Occipital lobe (tissue), 1 donor: ENCODE measurements at regions not wholly inside any gene's neighbourhood (a gene's known extent, or its start where the extent isn't known, plus 50 kb on each side); places are given as distances from the start of the nearest gene placed in this dataset.
A peak's percentile ranks its signal among the peaks of the same experiment; 100 is the strongest.
"Not testable (repeated sequence)": the region's sequence is repeated elsewhere in the genome, so short reads cannot be mapped to it uniquely, and the experiment has no call there.

Source experiments
- DNase-seq: peaks from one replicate; lab custom pipeline; 2025; lab: John Stamatoyannopoulos, UW

DNA sequence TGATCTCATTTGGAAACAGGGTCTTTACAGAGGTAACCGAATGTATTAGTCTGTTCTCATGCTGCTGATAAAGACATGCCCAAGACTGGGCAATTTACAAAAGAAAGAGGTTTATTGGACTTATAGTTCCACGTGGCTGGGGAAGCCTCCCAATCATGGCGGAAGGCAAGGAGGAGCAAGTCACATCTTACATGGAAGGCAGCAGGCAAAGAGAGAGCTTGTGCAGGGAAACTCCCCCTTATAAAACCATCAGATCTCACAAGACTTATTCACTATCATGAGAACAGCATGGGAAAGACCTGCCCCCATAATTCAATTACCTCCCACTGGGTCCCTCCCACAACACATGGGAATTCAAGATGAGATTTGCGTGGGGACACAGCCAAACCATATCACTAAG is 171.8 kb upstream of the ID2 start:
- not testable (repeated sequence) for DNase-seq

DNA sequence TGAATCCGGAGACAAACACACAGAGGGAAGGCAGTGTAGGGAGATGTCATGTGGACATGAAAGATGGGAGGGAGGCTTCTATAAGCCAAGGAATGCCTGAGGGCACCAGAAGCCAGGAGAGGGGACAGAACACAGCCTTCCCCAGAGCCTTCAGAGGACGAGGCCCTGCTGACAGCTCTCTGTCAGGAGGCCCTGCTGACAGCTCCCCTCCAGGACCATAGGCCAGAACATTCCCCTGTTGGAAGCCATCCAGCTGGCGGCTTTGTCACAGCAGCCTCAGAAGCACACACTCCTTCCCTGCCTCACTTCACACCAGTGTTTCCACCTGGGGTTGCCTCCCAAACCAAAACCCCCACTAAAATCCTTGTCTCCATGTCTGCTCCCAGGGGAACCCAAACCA is 171.3 kb upstream of the ID2 start:
- no peak for DNase-seq

DNA sequence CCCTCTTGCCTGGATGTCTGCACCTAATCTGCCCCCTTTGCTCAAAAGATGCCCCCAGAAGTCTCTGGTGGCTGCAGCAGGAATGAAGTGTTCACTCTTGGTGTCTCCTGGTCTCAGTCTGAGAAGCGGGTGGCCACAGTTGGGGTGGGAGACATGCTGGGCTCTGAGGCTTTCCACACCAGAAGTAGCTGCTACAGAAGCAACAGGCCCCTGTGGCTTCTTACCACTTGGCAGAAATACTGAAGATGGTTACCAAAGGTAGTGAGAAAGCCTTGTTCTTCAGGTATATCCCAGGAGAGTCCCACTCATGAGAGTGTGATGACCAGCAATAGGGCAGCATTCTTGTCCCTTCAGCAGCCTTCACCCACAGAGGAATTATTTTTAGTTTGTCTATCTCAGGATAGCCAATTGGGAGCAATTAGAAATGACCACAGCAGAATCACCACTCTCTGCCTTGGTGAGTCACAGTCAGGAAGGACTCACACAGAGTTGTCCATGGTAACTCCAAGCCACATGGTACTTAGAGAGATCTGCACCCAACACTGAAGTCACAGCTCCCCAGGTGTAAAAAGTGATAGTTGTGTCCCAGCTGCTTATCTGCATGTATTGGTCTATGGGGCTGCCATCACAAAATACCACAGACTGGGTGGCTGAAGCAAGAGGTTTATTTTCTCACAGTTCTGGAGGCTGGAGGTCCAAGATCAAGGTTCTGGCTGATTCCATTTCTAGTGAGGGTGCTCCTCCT is 169.8 kb upstream of the ID2 start:
- no peak for DNase-seq

DNA sequence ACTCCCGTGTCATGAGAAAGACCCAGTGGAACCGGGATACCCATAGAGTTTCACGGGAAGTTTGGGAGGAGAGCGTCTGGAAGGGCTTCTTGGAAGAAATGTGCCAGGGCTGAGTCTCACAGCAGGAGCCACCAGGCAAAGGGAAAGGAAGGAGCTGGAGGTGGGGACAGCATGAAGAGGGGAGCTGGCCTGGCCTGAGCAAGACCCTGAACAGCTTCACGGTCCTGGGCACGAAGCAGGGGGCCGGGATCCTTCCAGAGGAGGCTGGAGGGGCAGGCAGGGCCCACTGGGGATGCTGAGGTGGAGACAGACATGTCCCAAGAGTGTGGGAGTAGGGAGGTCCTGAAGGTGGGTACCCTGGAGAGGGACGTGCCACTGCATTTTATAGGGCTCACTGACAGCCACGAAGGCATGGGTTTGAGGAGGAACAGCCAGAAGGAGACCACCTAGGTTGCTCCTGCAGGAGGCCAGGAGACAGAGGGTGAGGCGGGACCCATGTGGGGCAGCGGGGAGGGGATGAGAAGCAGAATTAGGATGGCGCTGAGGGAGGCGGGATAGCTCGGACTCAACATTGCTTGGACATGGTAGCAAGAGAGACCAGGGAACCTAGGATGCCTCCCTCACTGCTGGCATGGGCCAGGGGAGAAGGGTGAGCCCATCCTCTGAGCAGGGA is 168.1 kb upstream of the ID2 start:
- DNase-seq, result no peak

DNA sequence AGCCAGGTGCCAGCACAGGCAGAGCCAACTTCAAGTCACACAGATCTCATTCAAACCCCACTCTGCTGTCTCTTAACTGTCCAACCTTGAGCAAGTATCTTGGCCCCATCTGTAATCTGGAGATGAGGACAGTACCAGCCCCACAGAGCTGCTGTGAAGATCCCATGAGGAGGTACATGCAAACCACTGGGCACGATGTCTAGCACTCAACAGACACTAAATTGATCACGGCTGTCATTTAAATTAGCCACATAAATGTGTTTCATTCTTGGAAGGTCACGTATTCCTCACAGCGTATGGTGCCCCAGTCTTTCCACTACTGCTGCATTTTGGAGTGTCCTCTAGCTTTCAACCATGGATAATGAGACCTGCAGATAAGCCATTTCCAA is 167.6 kb upstream of the ID2 start:
- no peak for DNase-seq

DNA sequence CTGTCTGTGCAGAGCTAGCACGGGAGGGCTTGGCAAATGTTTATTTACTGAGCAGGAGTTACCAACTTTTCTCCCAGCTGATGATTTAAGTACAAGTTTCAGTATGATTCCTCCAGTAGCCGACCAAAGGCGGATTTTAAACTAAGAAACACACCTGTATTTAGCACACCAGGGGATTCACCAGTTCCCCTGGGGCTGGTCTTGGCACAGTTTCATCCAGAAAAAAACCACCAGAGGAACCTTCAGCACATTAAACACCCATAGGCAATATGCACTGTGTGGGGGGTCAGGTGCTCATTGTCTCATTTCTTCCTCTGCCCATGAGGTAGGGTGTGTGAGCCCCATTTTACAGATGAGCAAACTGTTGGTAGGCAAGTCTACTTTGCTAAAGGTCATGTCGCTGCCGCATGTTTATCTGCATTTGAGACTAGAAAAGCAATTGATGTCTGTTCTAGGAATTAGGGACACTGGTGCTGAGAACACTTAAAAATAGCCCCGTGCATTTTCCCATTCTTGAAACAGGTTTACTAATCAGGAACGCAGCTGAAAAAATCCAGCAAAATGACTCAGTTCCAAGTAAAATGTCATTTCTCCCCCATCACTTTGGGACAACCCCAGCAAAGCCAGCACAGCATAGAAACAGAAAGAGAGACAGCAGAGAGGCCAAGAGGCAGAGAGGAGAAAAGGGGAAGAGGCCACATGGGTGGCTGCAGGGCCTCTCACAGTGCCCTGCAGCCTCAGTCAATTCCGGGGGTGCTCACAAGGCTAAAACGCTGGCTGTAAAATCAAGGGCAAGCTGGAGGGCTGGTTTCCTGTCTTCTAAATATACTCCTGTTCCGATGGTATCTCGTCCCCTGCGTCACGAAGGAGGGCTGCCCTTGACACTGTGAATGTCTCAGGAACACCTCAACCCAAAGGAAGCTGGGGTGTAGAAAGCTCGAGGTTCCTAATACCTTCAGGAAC is 166.8 kb upstream of the ID2 start:
- no peak for DNase-seq

DNA sequence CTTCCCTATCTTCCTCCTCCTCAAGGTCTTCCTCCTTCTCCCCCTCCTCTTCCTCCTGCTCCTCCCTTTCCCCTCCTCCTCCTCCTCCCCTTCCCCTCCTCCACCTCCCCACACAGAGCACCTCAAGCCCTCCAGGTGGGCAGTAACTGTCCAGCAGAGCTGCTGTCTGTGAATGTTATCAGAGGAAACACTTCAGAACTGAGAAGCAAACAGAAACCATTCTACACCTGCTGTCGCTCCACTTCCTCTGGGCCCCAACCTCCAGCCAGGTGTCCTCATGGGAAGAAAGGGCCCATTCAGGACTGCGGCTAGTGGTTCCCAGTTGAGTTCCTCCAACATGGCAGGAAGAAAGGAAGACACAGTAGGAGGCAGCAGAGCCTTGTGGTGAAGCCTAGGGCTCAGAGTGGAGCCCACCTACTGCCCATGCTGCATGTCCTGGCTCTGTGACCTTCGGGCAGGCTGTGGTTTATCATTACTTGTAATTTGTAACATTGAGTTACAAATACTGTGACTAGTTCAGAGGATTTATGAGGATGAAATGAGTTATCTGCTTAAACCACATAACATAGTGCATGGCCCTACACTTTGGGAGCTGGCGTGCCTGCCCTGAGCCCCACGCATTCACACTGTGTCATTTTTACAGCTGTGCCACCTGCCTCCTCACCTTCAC is 165.9 kb upstream of the ID2 start:
- DNase-seq, result no peak

DNA sequence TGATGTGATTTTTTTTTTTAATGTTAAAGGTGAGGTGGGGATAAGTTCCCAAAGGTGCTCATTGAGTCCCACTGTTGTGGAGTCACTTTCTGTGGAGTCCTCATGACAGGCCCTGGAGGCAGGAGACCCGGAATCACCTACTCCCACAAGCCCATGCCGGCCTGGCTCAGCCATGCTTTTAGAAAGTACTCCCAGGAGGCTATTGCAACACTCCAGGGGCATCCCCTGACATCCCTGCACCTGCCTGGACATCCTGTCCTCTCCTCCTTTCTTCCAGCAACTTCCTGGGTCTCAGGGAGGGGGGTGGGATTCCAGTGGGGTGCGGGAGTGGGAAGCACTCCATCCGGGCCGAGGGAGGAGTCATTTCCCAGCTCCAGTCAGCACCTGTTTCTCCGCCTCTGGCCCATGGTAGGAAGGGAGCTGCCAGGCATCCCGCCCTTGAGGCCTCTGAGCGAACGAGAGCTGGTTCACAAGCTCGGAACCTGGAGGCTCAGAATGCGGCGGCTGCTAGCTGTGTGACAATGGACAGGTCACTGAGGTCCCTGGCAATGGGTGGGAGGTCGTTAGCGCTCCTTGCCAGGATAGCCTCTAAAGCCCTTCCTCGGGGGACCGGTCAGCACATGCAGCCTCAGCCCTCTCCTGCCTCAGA is 163.9 kb upstream of the ID2 start:
- DNase-seq, result no peak

DNA sequence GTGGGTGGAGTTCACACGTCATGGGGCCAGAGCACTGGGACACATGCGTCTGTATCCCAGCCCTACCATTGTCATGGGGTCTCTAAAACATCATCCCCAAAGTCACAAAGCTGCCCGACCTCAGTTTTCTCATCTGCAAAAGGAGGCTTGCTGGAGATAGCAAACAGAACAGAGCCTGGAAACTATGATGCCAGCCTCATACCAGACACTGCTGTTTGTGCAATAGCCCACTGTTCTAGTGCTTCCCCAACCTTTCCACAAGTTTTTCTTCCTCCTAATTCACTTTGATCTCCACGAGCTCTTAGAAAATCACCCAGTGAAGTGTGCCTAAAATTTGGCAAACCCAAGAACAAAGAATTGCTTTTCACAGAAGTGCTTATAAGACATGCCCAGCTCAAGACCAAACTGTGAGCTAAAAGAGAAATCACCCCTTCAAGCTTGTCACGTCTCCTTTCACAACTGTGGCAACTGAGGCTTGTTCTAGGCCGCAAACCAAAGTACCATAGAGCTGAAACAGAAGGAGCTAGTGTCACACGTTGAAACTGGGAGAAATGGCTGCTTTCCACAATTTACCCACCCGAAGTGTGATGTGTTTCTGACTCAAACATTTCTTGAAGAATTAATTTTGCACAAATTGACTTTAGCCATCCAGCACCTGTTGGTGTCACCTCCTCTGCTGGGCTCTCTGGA is 162.7 kb upstream of the ID2 start:
- DNase-seq, result no peak

DNA sequence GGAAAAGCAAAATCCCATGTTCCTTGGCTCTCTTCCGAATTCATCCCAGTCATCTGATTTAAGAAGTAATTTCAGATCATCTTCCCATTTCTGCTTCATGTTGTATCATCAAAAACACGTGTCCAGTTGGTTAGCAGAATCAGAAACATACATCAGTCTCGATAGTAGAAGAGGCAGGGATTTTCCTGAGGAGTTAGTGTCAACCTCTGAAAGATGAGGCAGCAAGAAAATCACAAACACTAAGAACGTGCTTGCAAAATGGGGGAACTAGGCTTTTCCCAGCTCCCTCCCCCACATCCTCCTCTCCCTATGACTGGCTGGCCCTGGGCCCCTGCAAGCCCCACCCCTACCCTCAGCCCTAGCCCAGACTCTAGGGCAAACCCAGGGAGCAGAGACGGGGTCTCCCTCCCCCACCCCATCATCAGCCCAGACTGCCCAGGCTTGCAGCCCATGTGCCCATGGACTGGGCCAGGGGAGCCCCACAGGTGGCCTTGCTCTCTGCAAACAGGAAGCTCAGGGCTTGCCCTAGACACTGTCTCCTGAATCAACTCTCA is 161.0 kb upstream of the ID2 start:
- no peak for DNase-seq

DNA sequence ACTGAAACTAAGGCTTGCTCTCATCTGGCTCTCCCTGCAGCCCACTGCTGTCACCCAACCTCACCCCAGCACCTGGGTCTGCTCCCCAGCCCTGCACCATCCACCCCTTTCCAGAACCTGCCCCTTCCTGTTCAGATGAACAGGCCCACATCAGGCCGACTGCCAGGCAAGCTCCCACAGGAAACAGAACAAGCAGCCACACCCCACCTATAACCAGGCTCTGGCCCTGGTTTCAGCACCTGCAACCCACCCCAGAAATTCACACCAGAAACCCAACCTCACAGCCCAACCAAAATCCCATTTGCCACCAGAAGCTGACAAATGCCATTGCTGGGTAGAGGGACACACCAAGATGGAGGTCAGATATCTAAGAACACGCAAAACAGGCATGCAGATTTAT is 159.2 kb upstream of the ID2 start:
- no peak for DNase-seq

DNA sequence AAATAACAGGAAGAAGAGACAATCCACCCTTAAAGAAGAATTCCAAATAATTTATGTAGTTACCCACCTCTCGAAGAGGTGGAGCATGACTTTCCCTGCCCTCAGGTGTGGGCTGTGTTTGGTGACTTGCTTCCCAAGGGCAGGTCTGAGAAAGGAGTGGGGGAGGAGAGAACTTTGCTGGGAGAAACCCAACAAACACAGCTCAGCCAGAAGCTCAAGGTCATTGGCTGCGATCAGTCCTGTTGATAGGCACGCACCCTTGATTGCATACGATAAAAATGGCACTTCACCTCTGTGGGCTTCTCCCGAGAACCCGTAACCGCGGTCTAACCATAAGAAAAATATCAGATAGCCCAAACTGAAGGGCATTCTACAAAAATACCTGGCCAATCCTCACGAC is 157.5 kb upstream of the ID2 start:
- no peak for DNase-seq

DNA sequence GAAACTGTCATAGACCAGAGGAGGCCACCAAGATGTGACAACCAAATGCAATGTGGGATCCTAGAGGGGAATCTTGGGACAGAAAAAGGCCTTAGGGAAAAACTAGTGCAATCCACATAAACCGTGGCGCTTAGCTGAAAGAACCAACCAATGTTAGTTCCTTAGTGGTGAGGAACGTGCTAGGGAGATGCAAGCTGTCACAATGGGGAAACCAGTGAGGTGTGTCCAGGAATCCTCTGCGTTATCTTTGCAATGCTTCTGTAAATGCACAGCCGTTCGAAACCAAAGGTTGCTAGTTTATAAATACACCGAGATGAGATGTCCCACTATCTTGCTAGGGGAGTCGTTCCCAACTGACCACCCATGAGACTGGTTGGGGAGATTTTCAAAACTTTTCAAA is 157.0 kb upstream of the ID2 start:
- no peak for DNase-seq

DNA sequence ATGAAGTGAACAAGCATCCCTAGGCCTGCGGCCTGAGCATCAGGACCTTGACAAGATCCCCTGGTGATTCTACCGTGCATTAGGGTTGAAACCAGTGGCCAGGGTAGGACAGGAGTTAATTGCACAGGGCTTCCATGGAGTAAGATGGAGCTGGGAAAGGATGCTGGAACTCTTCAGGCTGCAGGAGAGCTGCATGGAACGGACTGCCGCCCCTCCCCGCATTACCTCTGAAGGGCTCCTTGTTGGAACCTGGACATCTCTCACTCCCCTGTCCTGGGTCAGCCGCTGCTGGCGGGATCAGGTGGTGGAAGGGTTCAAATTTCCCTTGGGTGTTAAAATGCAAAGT is 156.6 kb upstream of the ID2 start:
- DNase-seq, result no peak

DNA sequence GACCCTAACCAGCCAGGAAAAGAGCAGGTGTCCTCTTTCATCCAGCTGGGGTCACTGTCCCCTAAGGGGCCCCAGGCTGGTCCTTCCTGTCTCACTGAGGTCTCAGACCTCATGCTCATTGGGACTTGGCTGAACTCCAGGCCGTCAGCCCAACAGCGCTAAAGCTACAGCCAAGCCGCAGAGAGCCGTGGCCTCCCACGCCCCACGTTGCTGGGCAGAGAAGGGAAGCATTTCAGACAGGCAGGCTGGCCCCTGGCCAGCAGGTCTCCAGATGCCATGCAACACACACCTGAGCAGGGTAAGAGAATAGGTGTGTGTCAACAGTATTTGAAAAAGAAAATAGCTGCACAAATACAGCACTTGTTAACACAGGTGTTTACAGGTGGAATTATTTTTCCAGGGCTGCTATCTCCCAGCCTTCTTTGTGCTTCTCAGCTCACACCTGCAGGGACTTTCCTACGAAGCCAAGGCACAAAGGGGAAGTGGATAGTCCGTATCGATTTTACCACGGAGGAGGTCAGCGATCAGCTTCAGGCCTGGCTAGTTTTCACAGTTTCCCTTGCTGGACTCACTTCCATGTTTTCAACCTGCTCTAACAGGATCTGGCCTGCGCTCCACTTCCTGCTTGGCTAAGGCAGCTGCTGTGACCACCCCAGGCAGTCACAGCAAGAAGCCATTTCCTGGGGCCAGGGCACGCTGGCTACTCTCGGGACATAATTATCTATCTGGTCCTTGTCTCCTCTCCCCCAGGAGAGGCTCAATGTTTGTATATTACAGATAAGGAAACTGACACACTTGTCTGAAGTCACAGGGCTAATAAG is 156.1 kb upstream of the ID2 start:
- peak; percentile 8 for DNase-seq

DNA sequence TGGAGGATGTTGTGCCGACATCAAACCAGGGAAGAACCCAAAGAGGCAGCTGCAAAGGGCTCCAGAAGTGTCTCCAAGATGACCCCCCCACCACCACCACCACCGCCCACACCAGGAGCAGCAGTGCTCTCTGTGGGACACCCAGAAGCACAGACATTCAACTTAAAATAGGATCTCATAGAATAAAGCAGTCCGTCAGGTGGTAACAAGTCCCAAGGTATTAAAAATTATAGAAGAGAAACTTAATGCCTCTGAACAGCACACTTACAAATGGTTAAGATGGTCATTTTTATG is 155.5 kb upstream of the ID2 start:
- no peak for DNase-seq

DNA sequence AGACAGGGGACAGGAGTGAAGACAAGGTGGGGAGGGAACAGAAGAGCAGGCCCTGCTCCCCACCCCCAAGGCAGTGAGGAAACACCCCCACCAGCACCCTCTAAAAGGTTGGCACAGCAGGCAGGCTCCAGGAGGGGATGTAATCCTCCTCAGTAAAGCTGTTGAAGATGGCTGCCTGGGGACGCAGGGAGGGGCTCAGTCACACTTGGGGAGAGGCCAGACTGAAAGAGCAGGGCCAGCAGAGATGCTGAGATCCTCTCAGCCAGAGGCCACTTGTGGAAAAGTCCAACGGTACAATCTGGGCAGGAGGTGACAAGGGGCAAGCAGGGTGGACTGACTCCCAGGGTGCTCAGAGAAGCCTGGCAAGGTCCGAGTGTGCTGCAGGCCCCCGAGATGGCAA is 154.8 kb upstream of the ID2 start:
- no peak for DNase-seq

DNA sequence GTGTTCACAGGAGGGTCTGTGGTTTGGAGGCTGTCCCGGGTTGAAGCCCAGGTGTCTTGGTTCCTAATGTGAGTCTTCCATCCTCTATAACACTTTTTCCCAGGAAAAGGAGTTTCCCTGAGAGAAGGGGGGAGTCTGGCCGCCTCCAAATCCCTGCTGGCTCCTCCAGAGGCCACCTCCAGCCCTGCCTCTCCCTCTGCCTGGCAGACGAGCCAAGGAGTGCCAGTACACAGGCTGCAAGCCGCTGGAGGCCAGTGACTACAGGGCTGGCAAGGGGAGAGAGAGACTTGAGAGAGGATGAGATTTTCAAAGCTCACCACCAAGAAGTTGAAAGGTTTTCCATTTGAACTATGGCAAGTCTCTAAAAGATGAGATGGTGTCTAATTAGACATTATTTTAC is 154.2 kb upstream of the ID2 start:
- no peak for DNase-seq

DNA sequence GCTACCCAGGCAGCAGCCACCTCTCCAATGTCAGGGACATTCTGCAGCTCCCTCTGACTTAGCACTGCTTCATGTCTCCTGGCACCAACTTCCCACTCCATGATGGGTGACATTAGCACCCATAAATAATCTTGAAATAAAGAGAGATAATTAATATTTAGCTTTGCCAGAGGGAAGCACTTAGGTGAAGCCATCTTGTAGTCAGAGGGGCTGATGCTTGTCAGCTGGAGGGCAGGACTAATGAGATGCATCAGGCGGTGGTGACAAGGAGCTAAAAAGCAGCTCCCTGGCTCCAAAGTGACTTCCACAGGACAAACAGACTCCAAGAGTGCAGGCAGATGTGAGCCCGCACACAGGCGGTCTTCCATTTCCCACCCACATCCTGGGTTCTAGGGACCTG is 153.0 kb upstream of the ID2 start:
- DNase-seq, result no peak
